ENCODE measurements at regions not wholly inside any gene's neighbourhood (a gene's known extent, or its start where the extent isn't known, plus 50 kb on each side); places are given as distances from the start of the nearest gene placed in this dataset.

DNA sequence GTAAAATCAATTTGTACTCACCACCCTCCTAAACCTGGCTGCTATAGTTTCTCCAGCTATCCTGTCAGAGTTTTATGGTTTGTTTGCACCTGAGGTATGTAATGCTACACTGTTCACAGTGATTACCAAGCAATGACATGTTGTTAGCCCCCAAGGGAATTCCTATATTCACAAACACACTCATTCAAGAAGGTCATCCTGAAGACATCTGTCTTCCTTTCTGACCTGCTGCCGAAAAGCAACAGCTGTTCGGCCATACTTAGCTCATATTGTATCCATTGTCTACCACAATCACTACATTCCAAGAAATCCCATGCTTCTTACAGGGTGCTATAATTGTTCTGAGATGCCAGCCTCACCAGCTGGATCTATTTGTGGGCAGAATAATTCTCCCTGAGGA is 160.1 kb upstream of the GYPA start:
- no peaks in the 10 kb centered on the region for H3K4me1 ChIP-seq
- 59 to 76% methylated on average over 2 of the region's 2 CpGs for WGBS, 2 donors (ENCODE audit: low coverage in 1 of 2)
- TF ChIP-seq POLR2AphosphoS5 (IDR thresholded peaks at IDR 0.05): no peak
- TF ChIP-seq, protein P1, sequence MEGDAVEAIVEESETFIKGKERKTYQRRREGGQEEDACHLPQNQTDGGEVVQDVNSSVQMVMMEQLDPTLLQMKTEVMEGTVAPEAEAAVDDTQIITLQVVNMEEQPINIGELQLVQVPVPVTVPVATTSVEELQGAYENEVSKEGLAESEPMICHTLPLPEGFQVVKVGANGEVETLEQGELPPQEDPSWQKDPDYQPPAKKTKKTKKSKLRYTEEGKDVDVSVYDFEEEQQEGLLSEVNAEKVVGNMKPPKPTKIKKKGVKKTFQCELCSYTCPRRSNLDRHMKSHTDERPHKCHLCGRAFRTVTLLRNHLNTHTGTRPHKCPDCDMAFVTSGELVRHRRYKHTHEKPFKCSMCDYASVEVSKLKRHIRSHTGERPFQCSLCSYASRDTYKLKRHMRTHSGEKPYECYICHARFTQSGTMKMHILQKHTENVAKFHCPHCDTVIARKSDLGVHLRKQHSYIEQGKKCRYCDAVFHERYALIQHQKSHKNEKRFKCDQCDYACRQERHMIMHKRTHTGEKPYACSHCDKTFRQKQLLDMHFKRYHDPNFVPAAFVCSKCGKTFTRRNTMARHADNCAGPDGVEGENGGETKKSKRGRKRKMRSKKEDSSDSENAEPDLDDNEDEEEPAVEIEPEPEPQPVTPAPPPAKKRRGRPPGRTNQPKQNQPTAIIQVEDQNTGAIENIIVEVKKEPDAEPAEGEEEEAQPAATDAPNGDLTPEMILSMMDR (IDR thresholded peaks at IDR 0.05): no peak
- TF ChIP-seq EP300 (IDR thresholded peaks at IDR 0.05): no peak
- no peak for TF ChIP-seq POLR2A (IDR thresholded peaks at IDR 0.05)
- H3K27ac ChIP-seq: no peak overlapping the region
- no peaks in the 10 kb centered on the region for H3K9me3 ChIP-seq
- H3K4me3 ChIP-seq: no peak overlapping the region
- ATAC-seq: no peak
- H3K36me3 ChIP-seq: no peaks in the 10 kb centered on the region
- no peaks in the 10 kb centered on the region for H3K27me3 ChIP-seq

DNA sequence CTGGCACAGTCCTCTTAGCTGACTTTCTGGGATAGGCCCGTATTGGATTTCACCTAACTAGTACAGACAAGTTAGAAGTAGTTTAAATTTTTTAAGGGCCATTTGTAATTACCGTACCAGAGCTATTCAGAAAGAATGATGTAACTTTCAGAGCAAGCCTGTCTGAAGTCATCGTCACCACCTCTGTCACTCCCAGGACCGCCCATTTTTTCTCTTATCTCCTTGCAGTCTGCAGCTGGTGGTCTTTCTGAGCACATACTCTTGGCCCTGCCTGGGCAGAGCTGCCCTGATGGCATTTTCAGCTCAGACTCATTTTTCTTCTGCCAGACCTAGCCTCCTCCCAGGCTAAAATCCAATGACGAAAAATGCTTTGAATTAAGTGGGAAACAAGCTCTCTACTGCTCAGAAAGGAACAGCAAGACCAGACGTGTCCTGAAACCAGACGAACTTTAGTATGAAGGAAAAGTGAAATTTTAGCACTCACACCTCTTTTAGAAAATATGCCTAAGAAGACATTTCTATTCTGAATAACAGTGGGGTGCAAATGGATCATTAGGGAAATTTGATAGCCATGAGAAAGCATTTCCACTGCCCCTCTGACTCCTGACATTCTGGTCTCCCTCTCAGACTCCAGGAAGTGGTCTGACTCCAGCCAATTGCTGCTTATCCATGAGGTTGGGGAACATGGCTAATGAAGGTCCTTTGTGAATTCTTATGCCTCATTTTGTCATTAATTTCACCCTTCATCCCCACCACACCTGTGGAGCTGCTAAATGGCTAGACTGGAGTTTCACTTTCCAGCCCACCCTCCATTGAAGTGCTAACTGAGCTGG is 162.4 kb upstream of the GYPA start:
- H3K4me1 ChIP-seq: no peaks in the 10 kb centered on the region
- no peak overlapping the region for H3K4me3 ChIP-seq
- H3K9me3 ChIP-seq: no peaks in the 10 kb centered on the region
- ATAC-seq: no peak
- no peaks in the 10 kb centered on the region for H3K27me3 ChIP-seq
- WGBS, 2 donors (ENCODE audit: low coverage in 1 of 2): 69 to 91% methylated on average over 5 to 6 of the region's 7 CpGs
- TF ChIP-seq EP300 (IDR thresholded peaks at IDR 0.05): no peak
- TF ChIP-seq POLR2AphosphoS5 (IDR thresholded peaks at IDR 0.05): no peak
- TF ChIP-seq, protein P1 (IDR thresholded peaks at IDR 0.05): no peak
- TF ChIP-seq POLR2A (IDR thresholded peaks at IDR 0.05): no peak
- H3K27ac ChIP-seq: no peak overlapping the region
- no peaks in the 10 kb centered on the region for H3K36me3 ChIP-seq

DNA sequence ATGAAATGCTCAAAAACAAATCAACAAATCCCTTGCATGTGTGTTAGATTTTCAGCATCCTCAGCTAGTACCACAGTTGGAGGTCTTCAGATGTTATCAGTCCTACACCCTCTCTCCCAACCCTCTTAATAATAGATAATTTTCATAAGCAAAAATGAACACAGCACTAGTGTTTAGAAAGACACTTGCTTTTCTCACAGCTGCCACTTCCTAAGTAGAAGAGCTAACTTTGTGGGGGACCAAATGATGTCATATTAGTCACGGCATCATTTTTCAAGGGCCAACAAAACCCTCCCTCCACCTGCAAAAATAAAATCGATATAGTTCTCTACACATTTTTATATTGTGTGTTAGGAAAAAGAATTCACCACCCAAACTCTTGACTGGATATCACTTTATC is 163.5 kb upstream of the GYPA start:
- H3K9me3 ChIP-seq: no peaks in the 10 kb centered on the region
- WGBS, 2 donors (ENCODE audit: low coverage in 1 of 2): 69 to 87% methylated on average over 2 of the region's 2 CpGs
- H3K4me1 ChIP-seq: no peaks in the 10 kb centered on the region
- no peak overlapping the region for H3K27ac ChIP-seq
- no peaks in the 10 kb centered on the region for H3K27me3 ChIP-seq
- ATAC-seq: no peak
- H3K36me3 ChIP-seq: no peaks in the 10 kb centered on the region
- TF ChIP-seq POLR2AphosphoS5 (IDR thresholded peaks at IDR 0.05): no peak
- no peak for TF ChIP-seq POLR2A (IDR thresholded peaks at IDR 0.05)
- no peak for TF ChIP-seq EP300 (IDR thresholded peaks at IDR 0.05)
- TF ChIP-seq, protein P1 (IDR thresholded peaks at IDR 0.05): no peak
- no peak overlapping the region for H3K4me3 ChIP-seq

DNA sequence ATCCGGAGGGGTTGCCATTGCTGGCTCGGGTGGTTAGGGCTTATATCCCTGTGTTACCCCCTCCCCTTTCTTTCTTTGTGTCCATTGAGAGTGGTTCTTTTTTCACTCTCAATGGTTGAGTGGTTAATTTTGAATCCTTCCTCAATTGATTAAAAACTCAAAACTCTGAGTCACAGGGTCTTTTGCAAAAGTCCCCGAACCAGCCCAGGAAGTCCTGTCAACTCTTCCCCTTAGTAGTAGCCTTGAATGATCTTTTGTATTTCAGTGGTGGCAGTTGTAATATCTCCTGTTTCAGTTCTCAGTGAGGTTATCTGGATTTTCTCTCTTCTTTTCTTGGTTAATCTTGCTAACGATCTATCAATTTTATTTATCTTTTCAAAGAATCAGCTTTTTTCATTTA is 170.0 kb upstream of the GYPA start:
- no peak for ATAC-seq
- H3K4me3 ChIP-seq: no peak overlapping the region
- H3K27ac ChIP-seq: no peak overlapping the region
- H3K4me1 ChIP-seq: no peaks in the 10 kb centered on the region
- H3K36me3 ChIP-seq: no peaks in the 10 kb centered on the region
- no peak for TF ChIP-seq POLR2AphosphoS5 (IDR thresholded peaks at IDR 0.05)
- TF ChIP-seq, protein P1 (IDR thresholded peaks at IDR 0.05): no peak
- no peak for TF ChIP-seq POLR2A (IDR thresholded peaks at IDR 0.05)
- no peak for TF ChIP-seq EP300 (IDR thresholded peaks at IDR 0.05)
- WGBS, 2 donors (ENCODE audit: low coverage in 1 of 2): 90 to 93% methylated on average over 2 to 4 of the region's 4 CpGs
- no peaks in the 10 kb centered on the region for H3K27me3 ChIP-seq
- peaks cover 0 to 26% (median 0%) of the 10 kb centered on the region in 3 donors for H3K9me3 ChIP-seq

DNA sequence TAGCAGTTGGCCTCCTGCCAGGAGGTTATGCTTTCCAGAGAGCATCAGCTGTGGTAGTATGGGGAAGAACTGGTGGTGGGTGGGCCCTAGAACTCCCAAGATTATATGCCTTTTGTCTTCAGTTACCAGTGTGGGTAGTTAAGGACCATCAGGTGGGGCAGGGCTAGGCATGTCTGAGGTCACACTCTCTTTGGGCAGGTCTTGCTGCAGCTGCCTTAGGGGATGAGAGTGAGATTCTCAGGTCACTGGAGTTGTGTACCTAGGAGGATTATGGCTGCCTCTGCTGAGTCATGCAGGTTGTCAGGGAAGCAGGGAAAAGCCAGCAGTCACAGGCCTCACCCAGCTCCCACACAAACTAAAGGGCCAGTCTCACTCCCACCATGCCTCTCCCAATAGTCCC is 172.9 kb upstream of the GYPA start:
- peaks cover 0 to 30% (median 0%) of the 10 kb centered on the region in 3 donors for H3K9me3 ChIP-seq
- no peak overlapping the region for H3K27ac ChIP-seq
- H3K27me3 ChIP-seq: no peaks in the 10 kb centered on the region
- no peaks in the 10 kb centered on the region for H3K36me3 ChIP-seq
- TF ChIP-seq EP300 (IDR thresholded peaks at IDR 0.05): no peak
- no peak for TF ChIP-seq POLR2A (IDR thresholded peaks at IDR 0.05)
- TF ChIP-seq, protein P1 (IDR thresholded peaks at IDR 0.05): no peak
- TF ChIP-seq POLR2AphosphoS5 (IDR thresholded peaks at IDR 0.05): no peak
- ATAC-seq: no peak
- H3K4me1 ChIP-seq: no peaks in the 10 kb centered on the region
- no peak overlapping the region for H3K4me3 ChIP-seq
